WI38 (cell line): ENCODE measurements at regions not wholly inside any gene's neighbourhood (a gene's known extent, or its start where the extent isn't known, plus 50 kb on each side); places are given as distances from the start of the nearest gene placed in this dataset.

Experiments
- H3K4me3 ChIP-seq: 2 replicates; pipeline ENCODE4 v1.5.1; 2011; ENCODE audit warnings: low read depth, mild to moderate bottlenecking, control low read depth, low read length
- TF ChIP-seq, protein P1 (sequence below): IDR thresholded peaks from 2 replicates; pipeline ENCODE4 v1.5.1; 2012; ENCODE audit warnings: low read depth, mild to moderate bottlenecking, control low read depth, low read length

DNA sequence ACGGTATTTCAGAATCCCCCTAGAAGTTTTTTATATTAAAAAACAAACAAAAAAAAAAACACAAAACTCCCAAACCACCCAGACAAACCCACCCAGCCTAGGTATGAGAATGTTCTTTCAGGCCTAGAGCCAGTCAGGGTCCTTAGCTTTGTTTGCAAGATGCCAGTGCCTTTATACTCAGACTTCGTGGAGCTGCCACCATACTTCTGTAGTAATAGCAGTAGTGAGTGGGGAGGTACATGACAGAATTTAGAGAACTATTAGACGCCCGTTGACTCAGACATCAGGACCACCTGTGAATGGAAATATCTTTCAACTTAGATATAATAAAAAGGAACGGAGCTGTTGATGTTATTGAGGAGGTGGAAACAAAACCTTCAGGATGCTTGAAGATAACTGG is 138.2 kb upstream of the MKLN1 start:
- H3K4me3 ChIP-seq, result no peak overlapping the region
- TF ChIP-seq, protein P1, sequence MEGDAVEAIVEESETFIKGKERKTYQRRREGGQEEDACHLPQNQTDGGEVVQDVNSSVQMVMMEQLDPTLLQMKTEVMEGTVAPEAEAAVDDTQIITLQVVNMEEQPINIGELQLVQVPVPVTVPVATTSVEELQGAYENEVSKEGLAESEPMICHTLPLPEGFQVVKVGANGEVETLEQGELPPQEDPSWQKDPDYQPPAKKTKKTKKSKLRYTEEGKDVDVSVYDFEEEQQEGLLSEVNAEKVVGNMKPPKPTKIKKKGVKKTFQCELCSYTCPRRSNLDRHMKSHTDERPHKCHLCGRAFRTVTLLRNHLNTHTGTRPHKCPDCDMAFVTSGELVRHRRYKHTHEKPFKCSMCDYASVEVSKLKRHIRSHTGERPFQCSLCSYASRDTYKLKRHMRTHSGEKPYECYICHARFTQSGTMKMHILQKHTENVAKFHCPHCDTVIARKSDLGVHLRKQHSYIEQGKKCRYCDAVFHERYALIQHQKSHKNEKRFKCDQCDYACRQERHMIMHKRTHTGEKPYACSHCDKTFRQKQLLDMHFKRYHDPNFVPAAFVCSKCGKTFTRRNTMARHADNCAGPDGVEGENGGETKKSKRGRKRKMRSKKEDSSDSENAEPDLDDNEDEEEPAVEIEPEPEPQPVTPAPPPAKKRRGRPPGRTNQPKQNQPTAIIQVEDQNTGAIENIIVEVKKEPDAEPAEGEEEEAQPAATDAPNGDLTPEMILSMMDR, result no peak

GRCh38 chr7:131190146-131190545 is 137.5 kb upstream of the MKLN1 start:
- TF ChIP-seq, protein P1, result no peak
- no peak overlapping the region for H3K4me3 ChIP-seq

- no peak overlapping the region for H3K4me3 ChIP-seq
- TF ChIP-seq, protein P1, result no peak
Observed at GRCh38 chr7:131190581-131190980, 137.1 kb upstream of the MKLN1 start.

DNA sequence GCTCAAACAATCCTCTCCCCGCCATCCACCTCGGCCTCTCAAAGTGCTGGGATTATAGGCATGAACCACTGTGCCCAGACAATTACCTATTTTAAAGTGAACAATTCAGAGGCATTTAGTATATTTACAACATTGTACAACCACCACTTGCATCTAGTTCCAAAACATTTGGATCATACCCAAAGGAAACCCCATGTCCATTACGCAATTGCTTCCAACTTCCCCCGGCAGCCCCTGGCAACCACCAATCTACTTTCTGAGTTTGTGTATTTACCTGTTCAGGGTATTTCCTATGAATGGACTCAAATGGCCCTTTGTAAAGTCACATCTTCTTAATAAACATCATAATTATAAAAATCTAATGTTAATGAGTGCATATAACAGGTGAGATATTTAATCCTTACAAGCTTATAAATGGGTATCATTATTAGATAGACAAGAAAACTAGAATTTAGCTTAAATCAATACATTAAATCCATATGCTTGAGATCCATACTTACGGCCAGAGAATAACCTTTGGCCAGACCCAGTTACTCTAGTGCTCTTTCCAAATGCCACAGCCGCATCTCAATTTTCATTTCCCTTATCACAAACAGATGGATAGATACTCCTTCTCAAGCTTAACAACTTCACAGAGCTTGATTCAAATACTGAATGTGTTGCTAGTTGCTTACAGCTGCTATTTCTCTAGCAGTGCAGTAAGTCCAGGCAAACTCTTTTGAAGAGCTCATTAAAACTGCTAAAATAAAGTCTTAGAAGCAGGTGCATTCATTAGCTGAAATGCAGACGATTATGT is 133.4 kb upstream of the MKLN1 start:
- H3K4me3 ChIP-seq, result no peak overlapping the region
- TF ChIP-seq, protein P1, result no peak

- TF ChIP-seq, protein P1, result no peak
- H3K4me3 ChIP-seq, result no peak overlapping the region
Observed at GRCh38 chr7:131196803-131197202, 130.9 kb upstream of the MKLN1 start.

DNA sequence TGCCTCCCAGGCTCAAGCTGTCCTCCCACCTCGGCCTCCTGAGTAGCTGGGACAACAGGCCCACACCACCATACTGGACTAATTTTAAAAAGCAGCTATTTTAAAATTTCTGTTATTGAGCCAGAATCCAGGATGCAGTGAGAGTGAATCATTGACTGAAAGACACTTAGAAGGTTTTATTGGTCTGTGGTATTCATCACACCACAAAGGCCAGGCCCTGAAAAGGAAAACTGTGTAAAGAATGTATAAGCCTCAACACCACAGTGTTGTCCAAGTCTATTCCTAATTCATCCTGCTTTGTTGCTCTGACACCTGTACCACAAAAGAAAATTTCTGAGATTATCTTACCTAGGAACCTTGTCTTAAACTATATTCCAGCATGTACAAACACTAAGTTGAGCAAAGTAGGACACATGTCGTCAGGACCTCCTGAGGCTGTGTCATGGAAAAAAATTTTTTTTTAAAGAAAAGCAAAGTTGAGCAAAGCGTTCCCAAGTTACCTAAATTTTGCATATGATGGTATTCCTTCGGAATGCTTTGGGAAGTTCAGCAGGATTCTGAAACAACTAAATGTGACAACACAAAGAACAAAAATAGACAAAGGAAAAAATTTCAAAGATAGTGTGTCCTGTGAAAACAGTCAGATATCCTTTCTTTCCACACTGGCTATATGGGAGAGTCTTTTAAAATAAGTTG is 129.6 kb upstream of the MKLN1 start:
- H3K4me3 ChIP-seq, result no peak overlapping the region
- TF ChIP-seq, protein P1, result no peak

DNA sequence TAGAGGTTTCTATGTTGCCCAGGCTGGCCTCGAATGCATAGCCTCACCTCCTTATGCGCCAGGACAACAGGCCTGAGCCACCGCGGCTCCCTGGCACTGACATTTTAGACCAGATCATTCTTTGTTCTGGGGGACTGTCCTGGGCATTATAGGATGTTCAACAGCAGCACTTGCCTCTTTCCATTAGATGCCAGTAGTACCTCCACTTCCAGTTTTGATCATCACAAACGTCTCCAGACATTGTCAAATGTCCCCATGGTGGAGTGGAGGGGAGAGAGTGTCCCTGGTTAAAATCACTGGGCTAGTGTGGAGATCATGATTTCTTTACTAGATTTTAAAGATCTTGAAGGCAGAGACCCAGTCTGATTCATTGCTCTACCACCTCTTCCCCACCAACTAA is 125.2 kb upstream of the MKLN1 start:
- no peak overlapping the region for H3K4me3 ChIP-seq
- TF ChIP-seq, protein P1, result no peak
